Liver (tissue), 7 donors: ENCODE measurements at regions not wholly inside any gene's neighbourhood (a gene's known extent, or its start where the extent isn't known, plus 50 kb on each side); places are given as distances from the start of the nearest gene placed in this dataset.

Experiments
- DNase-seq: peaks from one replicate; pipeline ENCODE4 v3.0.0-alpha.2; 2017; ENCODE audit warnings: low spot score
- H3K27ac ChIP-seq, 2 donors: one replicate each; pipeline ENCODE4 v1.7.0; 2013; ENCODE audit warnings: inconsistent platforms in 2 of 2, low read length in 2 of 2, control low read depth in 1 of 2, low read depth in 1 of 2, mild to moderate bottlenecking in 1 of 2
- H3K27me3 ChIP-seq, 4 donors: one replicate each; pipeline versions ENCODE4 v1.6.1 to v1.7.0; 2013; ENCODE audit warnings: low read length in 3 of 4, inconsistent platforms in 1 of 4, mild to moderate bottlenecking in 1 of 4, moderate library complexity in 1 of 4; ENCODE audit not compliant: control insufficient read depth in 4 of 4, insufficient read depth in 4 of 4
- H3K36me3 ChIP-seq, 4 donors: one replicate each; pipeline versions ENCODE4 v1.6.1 to v1.7.0; 2013; ENCODE audit warnings: low read length in 3 of 4, mild to moderate bottlenecking in 3 of 4, low read depth in 1 of 4, moderate library complexity in 1 of 4; ENCODE audit not compliant: control insufficient read depth in 4 of 4, insufficient read depth in 3 of 4
- H3K4me1 ChIP-seq, 4 donors: one replicate each; pipeline versions ENCODE4 v1.6.1 to v1.7.0; 2013; ENCODE audit warnings: low read length in 3 of 4, mild to moderate bottlenecking in 3 of 4, moderate library complexity in 1 of 4; ENCODE audit not compliant: control insufficient read depth in 4 of 4, insufficient read depth in 4 of 4
- H3K4me3 ChIP-seq, 3 donors: one replicate each; pipeline versions ENCODE4 v1.6.1 to v1.7.0; 2013; ENCODE audit warnings: low read length in 3 of 3, control low read depth in 1 of 3, low read depth in 1 of 3, mild to moderate bottlenecking in 1 of 3
- H3K9ac ChIP-seq, 2 donors: one replicate each; pipeline ENCODE4 v1.7.0; 2013; ENCODE audit warnings: low read length in 2 of 2, mild to moderate bottlenecking in 2 of 2, moderate library complexity in 2 of 2, control low read depth in 1 of 2, low read depth in 1 of 2
- H3K9me3 ChIP-seq, 4 donors: one replicate each; pipeline versions ENCODE4 v1.6.1 to v1.7.0; 2013; ENCODE audit warnings: low read length in 3 of 4; ENCODE audit not compliant: control insufficient read depth in 4 of 4
- EGR1 ChIP-seq, 2 donors: IDR thresholded peaks; 2 replicates each; pipeline ENCODE4 v1.6.1; 2016 to 2018; ENCODE audit warnings: antibody characterized with exemption in 2 of 2, low read depth in 2 of 2
- FOXA1 ChIP-seq: IDR thresholded peaks from 2 replicates; pipeline ENCODE4 v1.6.1; 2016; ENCODE audit warnings: antibody characterized with exemption
- FOXA2 ChIP-seq: IDR thresholded peaks from 2 replicates; pipeline ENCODE4 v1.6.1; 2016; ENCODE audit warnings: antibody characterized with exemption
- GABPA ChIP-seq, 2 donors: IDR thresholded peaks in 1 of 2; conservative IDR thresholded peaks in 1 of 2; 2 replicates each; pipeline ENCODE4 v1.6.1; 2016; ENCODE audit warnings: antibody characterized with exemption in 2 of 2, mild to moderate bottlenecking in 1 of 2, moderate library complexity in 1 of 2
- HNF4A ChIP-seq, 2 donors: conservative IDR thresholded peaks; 2 replicates each; pipeline ENCODE4 v1.6.1; 2016; ENCODE audit warnings: antibody characterized with exemption in 2 of 2, mild to moderate bottlenecking in 2 of 2
- HNF4G ChIP-seq: IDR thresholded peaks from 2 replicates; pipeline ENCODE4 v1.6.1; 2016; ENCODE audit warnings: antibody characterized with exemption
- JUND ChIP-seq, 2 donors: IDR thresholded peaks; 2 replicates each; pipeline ENCODE4 v1.6.1; 2016; ENCODE audit warnings: antibody characterized with exemption in 2 of 2
- MAX ChIP-seq: IDR thresholded peaks from 2 replicates; pipeline ENCODE4 v1.6.1; 2016; ENCODE audit warnings: antibody characterized with exemption
- NR2F2 ChIP-seq: IDR thresholded peaks from 2 replicates; pipeline ENCODE4 v1.6.1; 2016; ENCODE audit warnings: antibody characterized with exemption
- RAD21 ChIP-seq, 2 donors: IDR thresholded peaks; 2 replicates each; pipeline ENCODE4 v1.6.1; 2016; ENCODE audit warnings: antibody characterized with exemption in 2 of 2, mild to moderate bottlenecking in 2 of 2
- REST ChIP-seq: IDR thresholded peaks from 2 replicates; pipeline ENCODE4 v1.6.1; 2016; ENCODE audit warnings: antibody characterized with exemption, mild to moderate bottlenecking
- RXRA ChIP-seq, 2 donors: IDR thresholded peaks; 2 replicates each; pipeline ENCODE4 v1.6.1; 2017 to 2018; ENCODE audit warnings: antibody characterized with exemption in 2 of 2, mild to moderate bottlenecking in 1 of 2
- SP1 ChIP-seq: IDR thresholded peaks from 2 replicates; pipeline ENCODE4 v1.6.1; 2018; ENCODE audit warnings: antibody characterized with exemption, mild to moderate bottlenecking
- TAF1 ChIP-seq: conservative IDR thresholded peaks from 2 replicates; pipeline ENCODE4 v1.6.1; 2016; ENCODE audit warnings: antibody characterized with exemption, mild to moderate bottlenecking
- YY1 ChIP-seq: IDR thresholded peaks from 2 replicates; pipeline ENCODE4 v1.6.1; 2016; ENCODE audit warnings: antibody characterized with exemption, mild to moderate bottlenecking
- WGBS: extraction: QIAGEN DNeasy Blood & Tissue Kit; methylation state at CpG from one replicate; pipeline ENCODE4 v1.1.7; 2013; 5-methylcytosine and 5-hydroxymethylcytosine counted together
- donor health status: healthy.
- donor health status: healthy.
- donor health status: healthy.
- donor health status: healthy.

- Histone ChIP-seq H3K9me3 (no peaks in the 10 kb centered on the region), H3K36me3 (no peaks in the 10 kb centered on the region), H3K27ac (no peak overlapping the region), H3K4me3 (no peak overlapping the region), H3K4me1 (no peaks in the 10 kb centered on the region), H3K9ac (no peak overlapping the region), H3K27me3 (no peaks in the 10 kb centered on the region)
- DNase-seq = no peak
- TF ChIP-seq RAD21 (IDR thresholded peaks at IDR 0.05) = no peak
- no peak for TF ChIP-seq FOXA2
- no peak for TF ChIP-seq EGR1 (IDR thresholded peaks at IDR 0.05; ENCODE audit: low read depth in 2 of 2)
- TF ChIP-seq HNF4G = no peak
- TF ChIP-seq YY1 = no peak
- TF ChIP-seq REST = no peak
- no peak for TF ChIP-seq NR2F2
- no peak for TF ChIP-seq RXRA (IDR thresholded peaks at IDR 0.05)
- no peak for TF ChIP-seq SP1
- TF ChIP-seq GABPA (IDR thresholded peaks at IDR 0.05 in 1 of 2, conservative IDR thresholded peaks at IDR 0.05 in 1 of 2) = no peak
- TF ChIP-seq TAF1 = no peak
- no peak for TF ChIP-seq FOXA1
- no peak for TF ChIP-seq JUND (IDR thresholded peaks at IDR 0.05)
- 43% methylated on average over 3 of the region's 3 CpGs for WGBS
These were observed 1712.5 kb upstream of the C9orf72 start for GRCh38 chr9:29285818-29286217.

DNA sequence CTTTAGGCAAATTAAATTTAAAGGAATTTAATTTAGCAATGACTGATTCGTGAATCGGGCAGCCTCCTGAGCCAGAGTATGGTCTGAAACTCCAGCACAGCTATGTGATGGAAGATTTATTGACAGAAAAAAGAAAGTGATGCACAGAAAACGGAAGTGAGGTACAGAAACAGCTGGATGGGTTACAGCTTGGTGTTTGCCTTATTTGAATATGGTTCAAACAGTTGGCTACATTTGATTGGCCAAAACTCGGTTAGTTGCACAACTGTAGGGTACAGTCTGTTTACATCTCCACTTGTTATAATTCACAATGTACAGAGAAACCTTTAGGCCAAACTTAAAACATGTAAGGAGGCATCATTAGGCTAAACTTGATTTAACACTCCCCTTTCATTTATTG, 1716.1 kb upstream of the C9orf72 start:
- H3K9me3 ChIP-seq = peaks cover 0 to 3% (median under 1%) of the 10 kb centered on the region in 4 donors
- WGBS = 68% methylated on average over 4 of the region's 4 CpGs

More for the DNA sequence above, 1716.1 kb upstream of the C9orf72 start:
- Histone ChIP-seq H3K4me1 (no peaks in the 10 kb centered on the region), H3K27ac (no peak overlapping the region), H3K4me3 (no peak overlapping the region), H3K9ac (no peak overlapping the region), H3K27me3 (no peaks in the 10 kb centered on the region), H3K36me3 (no peaks in the 10 kb centered on the region)
- TF ChIP-seq NR2F2 (no peak), HNF4G (no peak), EGR1 (IDR thresholded peaks at IDR 0.05; ENCODE audit: low read depth in 2 of 2) (no peak), REST (no peak), RXRA (IDR thresholded peaks at IDR 0.05) (no peak), MAX (no peak), RAD21 (IDR thresholded peaks at IDR 0.05) (no peak), HNF4A (conservative IDR thresholded peaks at IDR 0.05) (no peak), SP1 (no peak), FOXA2 (no peak)
- no peak for DNase-seq
